Large intestine (tissue), 3 donors: ENCODE measurements at regions not wholly inside any gene's neighbourhood (a gene's known extent, or its start where the extent isn't known, plus 50 kb on each side); places are given as distances from the start of the nearest gene placed in this dataset.
"Not testable (repeated sequence)": the region's sequence is repeated elsewhere in the genome, so short reads cannot be mapped to it uniquely, and the experiment has no call there.

ENCODE experiments used
- DNase-seq, 2 donors: peaks; one replicate each; pipeline versions ENCODE4 v3.0.0 to v3.0.0-alpha.2; 2013
- H3K27ac ChIP-seq: one replicate; pipeline ENCODE4 v1.5.1; 2013; ENCODE audit warnings: low read length
- H3K27me3 ChIP-seq: 2 replicates; pipeline ENCODE4 v1.6.1; 2013; ENCODE audit warnings: low read length; ENCODE audit not compliant: control insufficient read depth, insufficient read depth
- H3K36me3 ChIP-seq: 2 replicates; pipeline ENCODE4 v1.6.1; 2013; ENCODE audit warnings: low read length; ENCODE audit not compliant: control insufficient read depth, insufficient read depth
- H3K4me1 ChIP-seq: one replicate; pipeline ENCODE4 v1.6.1; 2013; ENCODE audit warnings: low read length; ENCODE audit not compliant: control insufficient read depth, insufficient read depth
- H3K4me3 ChIP-seq: one replicate; pipeline ENCODE4 v1.5.1; 2013; ENCODE audit warnings: low read length
- H3K9me3 ChIP-seq: one replicate; pipeline ENCODE4 v1.6.1; 2013; ENCODE audit warnings: mild to moderate bottlenecking, low read depth, low read length, moderate library complexity; ENCODE audit not compliant: control insufficient read depth
- whole genome bisulfite sequencing: methylation state at CpG from one replicate; pipeline ENCODE4 v1.1.5; 2013; ENCODE audit warnings: low lambda C conversion rate; ENCODE audit not compliant: insufficient coverage; 5-methylcytosine and 5-hydroxymethylcytosine counted together

DNA sequence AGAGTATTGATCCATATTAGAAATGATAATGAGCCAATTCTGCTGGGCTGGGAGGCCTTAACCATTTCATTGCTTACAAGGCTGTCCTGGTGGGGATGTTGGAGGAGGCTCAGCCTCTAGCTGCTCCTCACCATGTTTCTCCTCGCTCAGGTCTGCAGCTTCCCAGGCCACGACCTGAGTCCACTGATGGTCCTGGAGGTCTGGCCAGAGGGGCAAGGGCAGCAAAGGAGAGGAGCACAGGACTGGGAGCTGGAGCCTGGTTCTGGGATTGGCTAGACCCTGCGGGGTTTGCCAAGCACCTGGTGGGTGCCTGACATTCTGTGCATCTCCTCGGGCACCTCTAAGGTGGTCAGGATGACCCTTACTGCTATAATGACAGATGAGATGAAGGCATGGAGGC lies 92.6 kb downstream of the KIF26A start:
- H3K27ac ChIP-seq, result no peak overlapping the region
- no CpG with 5 or more reads among the region's 4 CpGs for WGBS
- DNase-seq, result no peak
- H3K9me3 ChIP-seq, result peaks cover 27% of the 10 kb centered on the region
- H3K4me3 ChIP-seq, result no peak overlapping the region
- H3K27me3 ChIP-seq, result peaks cover 2% of the 10 kb centered on the region
- no peaks in the 10 kb centered on the region for H3K36me3 ChIP-seq
- H3K4me1 ChIP-seq, result peaks cover 13% of the 10 kb centered on the region

DNA sequence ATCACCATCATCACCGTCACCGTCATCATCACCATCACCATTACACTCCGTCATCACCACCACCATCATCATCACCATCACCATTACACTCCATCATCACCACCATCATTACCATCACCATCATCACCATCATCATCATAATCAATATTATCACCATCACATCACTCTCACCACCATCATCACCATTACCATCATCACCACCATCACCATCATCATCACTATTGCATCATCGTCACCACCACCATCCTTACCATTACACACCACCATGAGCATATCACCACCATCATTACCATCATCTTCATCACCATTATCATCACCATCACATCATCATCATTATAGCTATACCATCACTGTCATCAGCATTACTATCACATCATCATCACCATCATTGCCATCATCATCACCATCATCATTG lies 93.7 kb downstream of the KIF26A start:
- Histone ChIP-seq H3K27me3 (peaks cover 2% of the 10 kb centered on the region), H3K27ac (no peak overlapping the region), H3K36me3 (no peaks in the 10 kb centered on the region), H3K9me3 (peaks cover 36% of the 10 kb centered on the region), H3K4me3 (no peak overlapping the region), H3K4me1 (peaks cover 3% of the 10 kb centered on the region)
- 89% methylated on average over 3 of the region's 4 CpGs for WGBS
- DNase-seq, result no peak

DNA sequence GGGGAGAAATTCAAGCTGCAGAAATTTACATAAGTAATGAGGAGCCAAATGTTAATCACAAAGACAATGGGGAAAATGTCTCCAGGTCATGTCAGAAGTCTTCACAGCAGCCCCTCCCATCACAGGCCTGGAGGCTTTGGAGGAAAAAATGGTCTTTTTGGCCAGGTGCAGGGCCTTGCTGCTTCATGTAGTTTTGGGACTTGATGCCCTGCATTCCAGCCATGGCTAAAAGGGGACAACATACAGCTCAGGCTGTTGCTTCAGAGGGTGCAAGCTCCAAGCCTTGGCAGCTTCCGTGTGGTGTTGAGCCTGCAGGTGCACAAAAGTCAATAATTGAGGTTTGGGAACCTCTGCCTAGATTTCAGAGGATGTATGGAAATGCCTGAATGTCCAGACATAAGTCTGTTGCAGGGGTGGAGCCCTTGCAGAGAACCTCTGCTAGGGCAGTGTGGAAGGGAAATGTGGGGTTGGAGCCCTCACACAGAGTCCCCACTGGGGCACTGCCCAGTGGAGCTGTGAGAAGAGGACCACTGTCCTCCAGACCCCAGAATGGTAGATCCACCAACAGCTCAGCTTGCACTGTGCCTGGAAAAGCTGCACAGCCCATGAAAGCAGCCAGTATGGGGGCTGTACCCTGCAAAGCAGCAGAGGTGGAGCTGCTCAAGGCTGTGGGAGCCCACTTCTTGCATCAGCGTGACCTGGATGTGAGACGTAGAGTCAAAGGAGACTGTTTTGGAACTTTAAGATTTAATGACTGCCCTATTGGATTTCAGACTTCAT lies 95.8 kb downstream of the KIF26A start:
- not testable (repeated sequence) for H3K36me3 ChIP-seq, H3K27ac ChIP-seq, H3K27me3 ChIP-seq, H3K4me3 ChIP-seq, H3K4me1 ChIP-seq, DNase-seq
- WGBS, result no CpG with 5 or more reads among the region's 3 CpGs
- H3K9me3 ChIP-seq, result peaks cover 24% of the 10 kb centered on the region

DNA sequence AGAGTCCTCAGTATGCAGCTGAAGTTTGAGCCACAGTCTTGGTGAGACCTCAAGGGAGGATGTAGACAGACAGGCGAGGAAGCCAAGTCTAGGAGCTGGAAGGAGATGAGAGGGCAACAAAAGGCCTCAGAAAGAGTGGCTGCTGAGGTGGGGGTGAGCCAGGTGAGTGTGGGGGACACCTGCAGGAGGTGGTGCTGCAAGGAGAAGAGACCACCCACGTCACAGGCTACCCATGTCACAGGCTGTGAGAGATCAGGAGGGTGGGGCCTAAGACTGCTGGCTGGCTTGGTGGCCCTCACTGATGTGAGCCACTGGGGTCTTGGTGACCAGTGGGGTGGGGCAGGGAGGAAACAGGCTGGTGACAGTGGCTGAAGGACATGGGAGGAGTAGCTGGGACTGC lies 97.3 kb downstream of the KIF26A start:
- Histone ChIP-seq H3K27me3 (no peaks in the 10 kb centered on the region), H3K9me3 (peaks cover 24% of the 10 kb centered on the region), H3K36me3 (no peaks in the 10 kb centered on the region), H3K4me1 (peaks cover 9% of the 10 kb centered on the region), H3K27ac (no peak overlapping the region), H3K4me3 (no peak overlapping the region)
- DNase-seq, result no peak
- WGBS, result no CpG with 5 or more reads among the region's 2 CpGs

DNA sequence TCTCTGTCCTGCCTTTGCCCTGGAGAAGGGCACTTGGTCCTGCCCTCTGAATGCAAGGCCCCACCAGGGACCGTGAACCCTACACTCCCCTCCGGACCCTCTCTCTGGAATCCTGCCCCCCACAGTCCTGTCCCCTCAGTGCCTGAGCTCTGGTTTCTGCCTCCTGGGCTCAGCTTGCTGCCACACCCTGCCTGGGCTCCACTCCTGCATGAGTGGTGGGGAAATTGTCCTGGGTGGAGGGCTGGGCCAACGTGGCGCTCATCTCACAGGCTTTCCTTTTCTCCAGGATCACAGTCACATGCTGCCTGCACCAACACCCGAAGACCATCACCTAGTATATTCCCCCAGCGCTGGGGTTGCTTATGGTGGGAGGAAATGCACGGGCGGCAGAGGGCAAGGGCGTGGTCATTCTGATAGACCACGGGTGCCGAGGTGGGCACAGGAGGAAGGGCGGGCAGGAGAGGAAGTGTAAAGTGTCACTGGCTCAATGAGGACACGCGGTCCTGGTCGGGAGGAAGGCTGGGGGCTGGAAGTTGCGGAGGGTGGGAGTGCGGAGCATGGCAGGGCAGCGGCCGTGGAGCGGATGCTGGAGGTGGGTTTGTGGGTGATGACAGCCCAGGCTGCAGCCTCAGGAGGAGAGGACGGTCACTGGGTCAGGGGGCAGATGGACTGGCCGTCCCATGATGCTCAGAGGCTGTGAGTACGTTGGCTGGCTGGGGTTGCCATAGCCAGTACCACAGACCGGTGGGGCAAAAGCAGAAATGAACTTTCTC lies 99.5 kb downstream of the KIF26A start:
- WGBS, result no CpG with 5 or more reads among the region's 24 CpGs
- Histone ChIP-seq H3K27me3 (no peaks in the 10 kb centered on the region), H3K4me1 (peaks cover 9% of the 10 kb centered on the region), H3K9me3 (peaks cover 18% of the 10 kb centered on the region), H3K36me3 (no peaks in the 10 kb centered on the region), H3K27ac (no peak overlapping the region), H3K4me3 (no peak overlapping the region)
- no peak for DNase-seq

GRCh38 chr14:104238424-104239184 lies 100.2 kb downstream of the KIF26A start:
- Histone ChIP-seq H3K27me3 (no peaks in the 10 kb centered on the region), H3K4me3 (no peak overlapping the region), H3K36me3 (no peaks in the 10 kb centered on the region), H3K9me3 (peaks cover 17% of the 10 kb centered on the region), H3K27ac (no peak overlapping the region), H3K4me1 (peaks cover 9% of the 10 kb centered on the region)
- DNase-seq, result no peak
- no CpG with 5 or more reads among the region's 21 CpGs for WGBS

DNA sequence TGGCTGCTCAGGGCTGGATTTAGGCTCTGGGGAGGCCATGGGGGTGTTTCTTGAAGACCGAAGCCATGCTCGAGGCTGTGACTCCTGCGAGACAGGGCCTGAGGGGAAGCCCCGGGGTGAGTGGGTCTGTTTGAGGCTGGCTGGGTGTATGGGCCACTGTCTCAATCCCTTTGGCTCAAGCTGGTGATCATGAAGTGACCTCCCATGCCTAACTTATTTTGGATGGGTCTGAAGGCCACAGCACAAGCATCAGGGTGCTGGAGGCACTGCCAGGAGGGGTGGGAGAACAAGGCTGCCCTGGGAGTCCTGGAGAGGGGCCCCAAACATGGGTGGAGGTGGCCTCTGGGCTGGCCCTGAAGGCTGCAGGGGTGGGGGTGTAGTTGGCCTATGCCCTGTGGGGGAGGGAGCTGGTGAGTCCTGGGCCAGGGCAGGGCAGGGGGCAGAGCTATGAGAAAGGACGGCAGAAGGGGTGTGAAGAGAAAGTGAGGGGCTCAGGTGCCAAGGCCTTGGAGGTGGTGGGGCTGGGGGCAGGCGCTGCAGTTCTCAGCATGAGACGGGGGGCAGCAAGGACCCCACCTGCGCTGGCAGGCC lies 100.9 kb downstream of the KIF26A start:
- WGBS, result no CpG with 5 or more reads among the region's 8 CpGs

GRCh38 chr14:104239861-104240301 lies 101.5 kb downstream of the KIF26A start:
- H3K27ac ChIP-seq, result no peak overlapping the region
- peaks cover 21% of the 10 kb centered on the region for H3K9me3 ChIP-seq
- peak in 1 of 2 donors; percentile 53 for DNase-seq
- H3K4me1 ChIP-seq, result peaks cover 9% of the 10 kb centered on the region
- no peaks in the 10 kb centered on the region for H3K36me3 ChIP-seq
- H3K27me3 ChIP-seq, result no peaks in the 10 kb centered on the region
- WGBS, result no CpG with 5 or more reads among the region's 17 CpGs
- H3K4me3 ChIP-seq, result no peak overlapping the region

More for the DNA sequence above, 100.9 kb downstream of the KIF26A start:
- no peak overlapping the region for H3K4me3 ChIP-seq
- no peak overlapping the region for H3K27ac ChIP-seq
- DNase-seq, result no peak
- no peaks in the 10 kb centered on the region for H3K36me3 ChIP-seq
- peaks cover 17% of the 10 kb centered on the region for H3K9me3 ChIP-seq
- no peaks in the 10 kb centered on the region for H3K27me3 ChIP-seq
- peaks cover 9% of the 10 kb centered on the region for H3K4me1 ChIP-seq

GRCh38 chr14:104240434-104241157 lies 102.2 kb downstream of the KIF26A start:
- H3K27ac ChIP-seq, result no peak overlapping the region
- H3K27me3 ChIP-seq, result no peaks in the 10 kb centered on the region
- no CpG with 5 or more reads among the region's 12 CpGs for WGBS
- H3K4me1 ChIP-seq, result peaks cover 9% of the 10 kb centered on the region
- H3K9me3 ChIP-seq, result peaks cover 23% of the 10 kb centered on the region
- no peak overlapping the region for H3K4me3 ChIP-seq
- H3K36me3 ChIP-seq, result no peaks in the 10 kb centered on the region
- DNase-seq, result peak; percentile 28 to 63
